Liver (tissue), 3 donors: ENCODE measurements at regions not wholly inside any gene's neighbourhood (a gene's known extent, or its start where the extent isn't known, plus 50 kb on each side); places are given as distances from the start of the nearest gene placed in this dataset.

Experiments
- RAD21 ChIP-seq, 2 donors: IDR thresholded peaks; 2 replicates each; pipeline ENCODE4 v1.6.1; 2016; ENCODE audit warnings: antibody characterized with exemption in 2 of 2, mild to moderate bottlenecking in 2 of 2
- REST ChIP-seq: IDR thresholded peaks from 2 replicates; pipeline ENCODE4 v1.6.1; 2016; ENCODE audit warnings: antibody characterized with exemption, mild to moderate bottlenecking
- TF ChIP-seq, protein P1 (sequence below): IDR thresholded peaks from 2 replicates; pipeline ENCODE4 v1.6.1; 2016; ENCODE audit warnings: antibody characterized with exemption
- TF ChIP-seq, protein P2 (sequence below): fragments of 150-350 bp; IDR thresholded peaks from 2 replicates; pipeline ENCODE4 v1.5.1; 2017; ENCODE audit warnings: improper control_type of control experiment, low read depth, low read length; ENCODE audit not compliant: missing input control
- donor health status: healthy.
- donor health status: healthy.

- TF ChIP-seq RAD21 (IDR thresholded peaks at IDR 0.05) (no peak), REST (no peak)
- TF ChIP-seq, protein P1, sequence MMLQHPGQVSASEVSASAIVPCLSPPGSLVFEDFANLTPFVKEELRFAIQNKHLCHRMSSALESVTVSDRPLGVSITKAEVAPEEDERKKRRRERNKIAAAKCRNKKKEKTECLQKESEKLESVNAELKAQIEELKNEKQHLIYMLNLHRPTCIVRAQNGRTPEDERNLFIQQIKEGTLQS, result no peak
- TF ChIP-seq, protein P2, sequence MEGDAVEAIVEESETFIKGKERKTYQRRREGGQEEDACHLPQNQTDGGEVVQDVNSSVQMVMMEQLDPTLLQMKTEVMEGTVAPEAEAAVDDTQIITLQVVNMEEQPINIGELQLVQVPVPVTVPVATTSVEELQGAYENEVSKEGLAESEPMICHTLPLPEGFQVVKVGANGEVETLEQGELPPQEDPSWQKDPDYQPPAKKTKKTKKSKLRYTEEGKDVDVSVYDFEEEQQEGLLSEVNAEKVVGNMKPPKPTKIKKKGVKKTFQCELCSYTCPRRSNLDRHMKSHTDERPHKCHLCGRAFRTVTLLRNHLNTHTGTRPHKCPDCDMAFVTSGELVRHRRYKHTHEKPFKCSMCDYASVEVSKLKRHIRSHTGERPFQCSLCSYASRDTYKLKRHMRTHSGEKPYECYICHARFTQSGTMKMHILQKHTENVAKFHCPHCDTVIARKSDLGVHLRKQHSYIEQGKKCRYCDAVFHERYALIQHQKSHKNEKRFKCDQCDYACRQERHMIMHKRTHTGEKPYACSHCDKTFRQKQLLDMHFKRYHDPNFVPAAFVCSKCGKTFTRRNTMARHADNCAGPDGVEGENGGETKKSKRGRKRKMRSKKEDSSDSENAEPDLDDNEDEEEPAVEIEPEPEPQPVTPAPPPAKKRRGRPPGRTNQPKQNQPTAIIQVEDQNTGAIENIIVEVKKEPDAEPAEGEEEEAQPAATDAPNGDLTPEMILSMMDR, result no peak
Measured at GRCh38 chr9:82334286-82334685, 345.7 kb downstream of the SPATA31D1 start.
